CD4-positive, alpha-beta T cell (primary cell): ENCODE measurements at regions not wholly inside any gene's neighbourhood (a gene's known extent, or its start where the extent isn't known, plus 50 kb on each side); places are given as distances from the start of the nearest gene placed in this dataset.

Experiments
- ATAC-seq: fragments of 200-7000 bp; cut with Tn5 transposase; one replicate; pipeline ENCODE4 v1.10.0; 2022; ENCODE audit warnings: mild to moderate bottlenecking; ENCODE audit not compliant: poor library complexity
- CTCF ChIA-PET: fragments of 350-600 bp; sonication (Branson Sonifier 250); formaldehyde crosslinking; loops from one replicate; lab custom pipeline; 2021; ENCODE audit warnings: antibody characterized with exemption, inconsistent platforms; lab: Charles Lee
- POLR2A ChIA-PET: fragments of 350-600 bp; sonication (Branson Sonifier 250); formaldehyde crosslinking; loops from one replicate; lab custom pipeline; 2021; ENCODE audit warnings: antibody characterized with exemption, inconsistent platforms; lab: Charles Lee
- DNase-seq, 14 experiments: peaks; one replicate each; pipeline ENCODE4 v3.0.0-alpha.2; 2013 to 2020; ENCODE audit warnings: mixed read lengths in 2 of 14
- H3K27ac ChIP-seq, 2 donors: one replicate each; pipeline versions ENCODE4 v1.5.1 to v1.7.0; 2013; ENCODE audit warnings: low read length in 2 of 2, low read depth in 1 of 2, mild to moderate bottlenecking in 1 of 2
- H3K27me3 ChIP-seq, 2 experiments: 1 replicate in 1 of 2; 2 replicates in 1 of 2; pipeline versions ENCODE4 v1.6.1 to v1.7.0; 2013; ENCODE audit warnings: low read length in 2 of 2, control low read depth in 1 of 2, mild to moderate bottlenecking in 1 of 2, moderate library complexity in 1 of 2; ENCODE audit not compliant: insufficient read depth in 2 of 2, control insufficient read depth in 1 of 2
- H3K36me3 ChIP-seq: one replicate; pipeline ENCODE4 v1.6.1; 2013; ENCODE audit warnings: low read length, control low read depth; ENCODE audit not compliant: insufficient read depth
- H3K4me1 ChIP-seq: one replicate; pipeline ENCODE4 v1.6.1; 2013; ENCODE audit warnings: low read length, control low read depth; ENCODE audit not compliant: insufficient read depth
- H3K4me3 ChIP-seq: one replicate; pipeline ENCODE4 v1.5.1; 2013; ENCODE audit warnings: mild to moderate bottlenecking, low read length, moderate library complexity
- H3K9me3 ChIP-seq, 2 experiments: 1 replicate in 1 of 2; 2 replicates in 1 of 2; pipeline versions ENCODE4 v1.6.1 to v1.7.0; 2013; ENCODE audit warnings: low read length in 2 of 2, mild to moderate bottlenecking in 2 of 2, control low read depth in 1 of 2, moderate library complexity in 1 of 2; ENCODE audit not compliant: control insufficient read depth in 1 of 2, insufficient read depth in 1 of 2
- H3K27ac Mint-ChIP-seq: one replicate; pipeline ENCODE4 v1.8.0; 2020; ENCODE audit warnings: mixed read lengths
- H3K27me3 Mint-ChIP-seq: one replicate; pipeline ENCODE4 v1.8.0; 2021; ENCODE audit warnings: mixed read lengths
- H3K36me3 Mint-ChIP-seq: one replicate; pipeline ENCODE4 v1.8.0; 2021; ENCODE audit warnings: low read depth, mixed read lengths
- H3K4me1 Mint-ChIP-seq: one replicate; pipeline ENCODE4 v1.8.0; 2021; ENCODE audit warnings: low read depth, mixed read lengths
- H3K4me3 Mint-ChIP-seq: one replicate; pipeline ENCODE4 v1.8.0; 2020; ENCODE audit warnings: mild to moderate bottlenecking, mixed read lengths
- H3K9me3 Mint-ChIP-seq: one replicate; pipeline ENCODE4 v1.8.0; 2020; ENCODE audit warnings: mixed read lengths
- intact Hi-C, 2 experiments: fragments of 100-400 bp; cut with DNase I in 1 of 2; cut with micrococcal nuclease in 1 of 2; formaldehyde crosslinking; loops; one replicate each; pipeline versions ENCODE4 v1.15.1 to v1.9.0; 2023 to 2025; cut with DNase I, micrococcal nuclease
- TF ChIP-seq, protein P1 (sequence below): fragments of 200-600 bp; IDR thresholded peaks from one replicate; pipeline ENCODE4 v1.8.0; 2022; ENCODE audit warnings: antibody characterized with exemption, mild to moderate bottlenecking

DNA sequence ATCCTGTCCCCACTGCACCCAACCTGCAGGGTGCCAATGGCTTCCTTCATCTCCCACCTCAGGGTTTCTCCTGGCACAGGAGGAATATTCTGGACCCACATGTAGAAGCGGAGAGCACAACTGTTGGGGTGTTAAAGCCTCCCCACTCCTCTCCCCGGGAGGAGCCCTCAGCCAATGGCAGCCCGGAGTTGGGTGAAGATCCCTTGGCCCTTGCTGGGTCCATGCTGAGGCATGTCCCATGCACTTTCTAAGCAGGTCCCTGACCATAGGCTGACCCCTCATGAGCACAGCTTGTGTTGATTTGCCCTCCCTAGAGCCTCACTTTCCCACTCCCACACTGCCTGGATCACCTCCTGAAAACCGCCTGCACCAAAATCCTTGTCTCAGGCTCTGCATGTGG, 97.2 kb upstream of the PMEPA1 start:
- ChIA-PET POLR2A (no interaction called here), CTCF (no interaction called here)
- ATAC-seq, result no peak

GRCh38 chr20:57806476-57806875, 96.7 kb upstream of the PMEPA1 start:
- H3K4me3 ChIP-seq, result no peak overlapping the region
- no peak for ATAC-seq
- no peak overlapping the region for H3K4me3 Mint-ChIP-seq
- H3K9me3 ChIP-seq, result peaks cover 0 to 3% of the 10 kb centered on the region in 2 experiments
- TF ChIP-seq, protein P1, sequence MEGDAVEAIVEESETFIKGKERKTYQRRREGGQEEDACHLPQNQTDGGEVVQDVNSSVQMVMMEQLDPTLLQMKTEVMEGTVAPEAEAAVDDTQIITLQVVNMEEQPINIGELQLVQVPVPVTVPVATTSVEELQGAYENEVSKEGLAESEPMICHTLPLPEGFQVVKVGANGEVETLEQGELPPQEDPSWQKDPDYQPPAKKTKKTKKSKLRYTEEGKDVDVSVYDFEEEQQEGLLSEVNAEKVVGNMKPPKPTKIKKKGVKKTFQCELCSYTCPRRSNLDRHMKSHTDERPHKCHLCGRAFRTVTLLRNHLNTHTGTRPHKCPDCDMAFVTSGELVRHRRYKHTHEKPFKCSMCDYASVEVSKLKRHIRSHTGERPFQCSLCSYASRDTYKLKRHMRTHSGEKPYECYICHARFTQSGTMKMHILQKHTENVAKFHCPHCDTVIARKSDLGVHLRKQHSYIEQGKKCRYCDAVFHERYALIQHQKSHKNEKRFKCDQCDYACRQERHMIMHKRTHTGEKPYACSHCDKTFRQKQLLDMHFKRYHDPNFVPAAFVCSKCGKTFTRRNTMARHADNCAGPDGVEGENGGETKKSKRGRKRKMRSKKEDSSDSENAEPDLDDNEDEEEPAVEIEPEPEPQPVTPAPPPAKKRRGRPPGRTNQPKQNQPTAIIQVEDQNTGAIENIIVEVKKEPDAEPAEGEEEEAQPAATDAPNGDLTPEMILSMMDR, result no peak
- H3K27me3 ChIP-seq, result peaks cover 0 to 4% of the 10 kb centered on the region in 2 experiments
- no peak overlapping the region for H3K27ac Mint-ChIP-seq
- CTCF ChIA-PET, result no interaction called here
- intact Hi-C loops, result no loop called here
- no peaks in the 10 kb centered on the region for H3K4me1 Mint-ChIP-seq
- H3K36me3 Mint-ChIP-seq, result no peaks in the 10 kb centered on the region
- peaks cover 5% of the 10 kb centered on the region for H3K27me3 Mint-ChIP-seq
- no peaks in the 10 kb centered on the region for H3K36me3 ChIP-seq
- H3K27ac ChIP-seq, result no peak overlapping the region
- no peaks in the 10 kb centered on the region for H3K4me1 ChIP-seq
- POLR2A ChIA-PET, result no interaction called here
- H3K9me3 Mint-ChIP-seq, result no peaks in the 10 kb centered on the region
- DNase-seq, result no peak

More for the DNA sequence above, 97.2 kb upstream of the PMEPA1 start:
- no peak for DNase-seq
- Mint-ChIP-seq H3K27ac (no peak overlapping the region), H3K27me3 (peaks cover 5% of the 10 kb centered on the region), H3K9me3 (no peaks in the 10 kb centered on the region), H3K36me3 (no peaks in the 10 kb centered on the region), H3K4me1 (no peaks in the 10 kb centered on the region), H3K4me3 (no peak overlapping the region)
- intact Hi-C loops, result no loop called here
- H3K4me3 ChIP-seq, result no peak overlapping the region
- no peak overlapping the region for H3K27ac ChIP-seq
- H3K9me3 ChIP-seq, result peaks cover 0 to 3% of the 10 kb centered on the region in 2 experiments
- TF ChIP-seq, protein P1, result no peak
- no peaks in the 10 kb centered on the region for H3K36me3 ChIP-seq
- H3K27me3 ChIP-seq, result peaks cover 0 to 4% of the 10 kb centered on the region in 2 experiments
- no peaks in the 10 kb centered on the region for H3K4me1 ChIP-seq

- no peaks in the 10 kb centered on the region for H3K4me1 ChIP-seq
- ATAC-seq (no peak), DNase-seq (no peak)
- H3K36me3 ChIP-seq, result no peaks in the 10 kb centered on the region
- Mint-ChIP-seq H3K27ac (no peak overlapping the region), H3K9me3 (no peaks in the 10 kb centered on the region), H3K27me3 (peaks cover 5% of the 10 kb centered on the region), H3K36me3 (no peaks in the 10 kb centered on the region), H3K4me1 (no peaks in the 10 kb centered on the region), H3K4me3 (no peak overlapping the region)
- peaks cover 0 to 4% of the 10 kb centered on the region in 2 experiments for H3K27me3 ChIP-seq
- ChIA-PET CTCF (no interaction called here), POLR2A (no interaction called here)
- H3K4me3 ChIP-seq, result no peak overlapping the region
- intact Hi-C loops, result no loop called here
- TF ChIP-seq, protein P1, result no peak
- no peak overlapping the region for H3K27ac ChIP-seq
- H3K9me3 ChIP-seq, result peaks cover 0 to 3% of the 10 kb centered on the region in 2 experiments
Measured at GRCh38 chr20:57805747-57806146, 95.9 kb upstream of the PMEPA1 start.
